ENCODE measurements at regions not wholly inside any gene's neighbourhood (a gene's known extent, or its start where the extent isn't known, plus 50 kb on each side); places are given as distances from the start of the nearest gene placed in this dataset.

DNA sequence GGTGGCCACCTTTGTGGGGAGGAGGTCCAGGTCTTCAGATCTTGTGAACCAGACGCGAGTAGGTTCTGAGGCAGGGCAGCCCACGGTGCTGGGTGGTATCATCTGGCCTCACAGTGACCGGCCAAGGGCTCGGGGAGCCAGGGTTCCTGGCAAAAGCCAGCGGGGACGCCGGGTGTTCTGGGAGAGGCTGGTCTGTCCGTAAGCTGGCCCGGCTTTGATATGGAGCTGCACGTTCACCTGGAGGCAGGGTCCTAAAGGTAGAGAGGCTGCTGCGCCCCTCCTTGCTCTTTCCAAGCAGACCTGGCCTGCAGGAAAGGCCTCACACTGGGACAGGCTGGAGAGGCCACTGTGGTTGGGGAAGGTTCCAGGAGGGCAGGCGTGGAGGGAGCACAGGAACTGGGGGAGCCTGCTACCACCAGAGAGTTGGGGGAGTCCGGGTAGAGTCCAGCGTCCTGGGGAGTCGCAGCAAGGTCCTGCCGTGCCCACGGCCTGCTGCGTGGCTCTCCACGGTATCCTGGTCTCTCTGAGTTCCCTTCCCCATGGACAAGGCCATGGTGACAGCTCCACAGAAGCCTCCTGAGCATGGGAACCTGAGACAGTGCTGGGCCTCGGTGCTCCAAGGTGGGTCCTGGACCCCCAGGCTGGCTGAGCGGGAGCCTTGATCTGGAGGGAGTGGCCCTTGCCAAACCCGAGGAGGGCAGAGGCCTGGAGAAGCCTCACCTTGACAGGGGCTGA is 452.4 kb upstream of the B3GAT1 start:
- intact Hi-C loops (cut with DNase I; ENCODE audit: low total_unique reads) = no loop called here
- WGBS, 2 donors = 85% methylated on average over 16 to 22 of the region's 23 CpGs
- peak in 1 of 2 donors; percentile 70 for DNase-seq (ENCODE audit: low spot score in 2 of 2)
- no peak for TF ChIP-seq POLR2A (IDR thresholded peaks at IDR 0.05)
- TF ChIP-seq, protein P1, sequence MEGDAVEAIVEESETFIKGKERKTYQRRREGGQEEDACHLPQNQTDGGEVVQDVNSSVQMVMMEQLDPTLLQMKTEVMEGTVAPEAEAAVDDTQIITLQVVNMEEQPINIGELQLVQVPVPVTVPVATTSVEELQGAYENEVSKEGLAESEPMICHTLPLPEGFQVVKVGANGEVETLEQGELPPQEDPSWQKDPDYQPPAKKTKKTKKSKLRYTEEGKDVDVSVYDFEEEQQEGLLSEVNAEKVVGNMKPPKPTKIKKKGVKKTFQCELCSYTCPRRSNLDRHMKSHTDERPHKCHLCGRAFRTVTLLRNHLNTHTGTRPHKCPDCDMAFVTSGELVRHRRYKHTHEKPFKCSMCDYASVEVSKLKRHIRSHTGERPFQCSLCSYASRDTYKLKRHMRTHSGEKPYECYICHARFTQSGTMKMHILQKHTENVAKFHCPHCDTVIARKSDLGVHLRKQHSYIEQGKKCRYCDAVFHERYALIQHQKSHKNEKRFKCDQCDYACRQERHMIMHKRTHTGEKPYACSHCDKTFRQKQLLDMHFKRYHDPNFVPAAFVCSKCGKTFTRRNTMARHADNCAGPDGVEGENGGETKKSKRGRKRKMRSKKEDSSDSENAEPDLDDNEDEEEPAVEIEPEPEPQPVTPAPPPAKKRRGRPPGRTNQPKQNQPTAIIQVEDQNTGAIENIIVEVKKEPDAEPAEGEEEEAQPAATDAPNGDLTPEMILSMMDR (IDR thresholded peaks at IDR 0.05) = no peak
- no peak overlapping the region for H3K4me3 ChIP-seq (ENCODE audit: low read depth, poor library complexity, severe bottlenecking)

DNA sequence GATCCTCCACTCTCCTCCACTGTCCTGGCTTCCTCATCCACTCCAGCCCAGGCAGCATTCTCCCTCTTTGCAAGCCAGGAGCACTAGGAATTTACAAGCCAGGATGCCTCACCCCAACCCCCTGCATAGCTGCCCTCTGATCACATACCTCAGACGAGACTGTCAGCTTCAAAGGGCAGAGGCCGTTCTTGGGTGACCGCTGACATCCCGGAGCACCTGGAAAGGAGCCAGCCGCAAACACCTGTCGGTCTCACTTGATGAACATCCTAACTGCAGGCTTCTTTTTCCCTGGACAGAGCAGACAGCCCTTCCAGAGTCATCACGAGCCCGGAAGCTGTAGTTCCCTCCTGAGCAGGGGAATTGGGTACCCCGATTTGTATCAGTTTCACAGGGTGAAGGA is 451.3 kb upstream of the B3GAT1 start:
- WGBS, 2 donors = 47 to 57% methylated on average over 9 of the region's 9 CpGs
- no peak overlapping the region for H3K4me3 ChIP-seq (ENCODE audit: low read depth, poor library complexity, severe bottlenecking)
- peak in 1 of 2 donors; percentile 32 for DNase-seq (ENCODE audit: low spot score in 2 of 2)
- intact Hi-C loops (cut with DNase I; ENCODE audit: low total_unique reads) = no loop called here
- TF ChIP-seq, protein P1 (IDR thresholded peaks at IDR 0.05) = no peak
- no peak for TF ChIP-seq POLR2A (IDR thresholded peaks at IDR 0.05)

DNA sequence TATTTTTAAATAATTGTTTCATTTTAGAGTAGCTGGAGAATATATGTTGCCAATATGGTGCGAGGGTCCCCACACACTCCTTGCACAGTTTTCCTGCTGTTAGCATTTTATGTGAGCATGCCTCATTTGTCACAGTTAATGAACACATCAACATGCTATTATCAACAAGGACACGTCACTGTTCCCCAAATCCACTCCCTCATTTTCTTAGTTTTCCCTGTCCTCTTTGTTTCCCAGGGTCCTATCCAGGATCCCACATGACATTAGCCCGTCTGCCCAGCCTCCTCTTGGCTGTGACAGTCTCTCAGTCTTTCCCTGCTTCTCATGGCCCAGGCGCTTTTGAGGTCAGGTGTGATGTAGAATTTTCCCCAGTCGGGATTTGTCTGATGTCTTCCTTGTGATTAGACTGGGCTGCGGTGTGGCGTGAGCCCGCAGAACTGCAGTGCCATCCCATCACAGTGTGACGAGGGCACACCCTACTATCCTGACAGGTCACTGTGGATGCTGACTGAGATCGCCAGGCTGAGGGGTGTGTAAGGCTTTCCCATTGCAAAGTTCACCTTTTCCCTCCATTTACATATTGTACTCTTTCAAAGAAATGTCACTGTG is 450.6 kb upstream of the B3GAT1 start:
- WGBS, 2 donors = 56 to 69% methylated on average over 10 of the region's 10 CpGs
- TF ChIP-seq POLR2A (IDR thresholded peaks at IDR 0.05) = no peak
- TF ChIP-seq, protein P1 (IDR thresholded peaks at IDR 0.05) = no peak
- peak in 1 of 2 donors; percentile 40 for DNase-seq (ENCODE audit: low spot score in 2 of 2)
- intact Hi-C loops (cut with DNase I; ENCODE audit: low total_unique reads) = no loop called here
- H3K4me3 ChIP-seq (ENCODE audit: low read depth, poor library complexity, severe bottlenecking) = no peak overlapping the region

DNA sequence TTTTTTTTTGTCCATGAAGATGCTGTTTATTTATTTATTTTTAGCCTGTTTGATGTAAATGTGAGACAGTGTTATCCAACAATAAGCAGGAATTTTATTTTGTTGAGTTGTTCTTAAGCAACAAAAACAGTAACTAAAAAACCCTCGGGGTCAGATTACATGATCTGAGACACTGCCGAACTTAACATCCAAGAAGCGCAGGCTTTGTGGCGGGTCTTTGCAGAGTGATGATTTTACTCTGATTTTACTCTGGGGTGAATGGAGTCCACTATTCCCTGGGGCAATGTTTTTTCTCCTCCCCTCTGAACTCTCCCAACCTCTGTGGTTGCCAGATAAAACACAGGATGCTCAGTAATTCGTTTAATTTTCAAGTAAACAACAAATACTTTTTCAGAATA is 450.1 kb upstream of the B3GAT1 start:
- TF ChIP-seq POLR2A (IDR thresholded peaks at IDR 0.05) = no peak
- TF ChIP-seq, protein P1 (IDR thresholded peaks at IDR 0.05) = no peak
- no peak overlapping the region for H3K4me3 ChIP-seq (ENCODE audit: low read depth, poor library complexity, severe bottlenecking)
- DNase-seq (ENCODE audit: low spot score in 2 of 2) = peak in 1 of 2 donors; percentile 17
- 24 to 40% methylated on average over 5 of the region's 5 CpGs for WGBS, 2 donors
- intact Hi-C loops (cut with DNase I; ENCODE audit: low total_unique reads) = no loop called here

DNA sequence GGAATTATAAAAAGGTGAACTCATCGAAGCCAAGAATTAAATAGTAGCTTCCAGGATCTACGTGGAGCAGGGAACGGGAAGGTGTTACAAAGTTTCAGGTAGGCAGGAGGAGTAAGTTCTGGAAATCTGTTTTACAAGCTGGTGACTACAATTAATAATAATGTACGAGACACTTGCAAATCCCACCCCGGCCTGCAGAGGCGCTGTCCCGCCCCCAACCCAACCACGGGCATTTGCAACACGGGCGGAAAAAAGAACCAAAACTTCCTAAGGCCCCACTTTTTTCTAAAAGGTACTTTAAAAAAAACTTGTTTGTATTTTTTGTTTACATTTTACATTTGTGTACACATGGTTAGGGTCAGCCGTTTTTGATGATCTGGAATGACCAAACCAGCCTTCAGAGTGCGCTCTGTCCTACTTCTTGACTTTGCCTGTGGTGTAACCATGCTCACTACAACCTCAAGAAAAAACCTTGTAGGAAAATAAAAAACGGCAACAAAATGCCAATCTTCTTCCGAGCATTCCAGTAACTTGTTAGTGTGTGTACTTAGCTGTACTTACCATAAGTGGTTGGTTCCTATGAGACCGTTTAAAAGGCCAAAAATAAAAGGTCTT is 449.6 kb upstream of the B3GAT1 start:
- TF ChIP-seq, protein P1 (IDR thresholded peaks at IDR 0.05) = no peak
- TF ChIP-seq POLR2A (IDR thresholded peaks at IDR 0.05) = no peak
- peak in 1 of 2 donors; percentile 26 for DNase-seq (ENCODE audit: low spot score in 2 of 2)
- no peak overlapping the region for H3K4me3 ChIP-seq (ENCODE audit: low read depth, poor library complexity, severe bottlenecking)
- 76 to 79% methylated on average over 15 of the region's 15 CpGs for WGBS, 2 donors
- intact Hi-C loops (cut with DNase I; ENCODE audit: low total_unique reads) = no loop called here

Measured in lower leg skin (tissue), 4 donors.